ENCODE measurements at regions not wholly inside any gene's neighbourhood (a gene's known extent, or its start where the extent isn't known, plus 50 kb on each side); places are given as distances from the start of the nearest gene placed in this dataset.
A peak's percentile ranks its signal among the peaks of the same experiment; 100 is the strongest.
"Not testable (repeated sequence)": the region's sequence is repeated elsewhere in the genome, so short reads cannot be mapped to it uniquely, and the experiment has no call there.

DNA sequence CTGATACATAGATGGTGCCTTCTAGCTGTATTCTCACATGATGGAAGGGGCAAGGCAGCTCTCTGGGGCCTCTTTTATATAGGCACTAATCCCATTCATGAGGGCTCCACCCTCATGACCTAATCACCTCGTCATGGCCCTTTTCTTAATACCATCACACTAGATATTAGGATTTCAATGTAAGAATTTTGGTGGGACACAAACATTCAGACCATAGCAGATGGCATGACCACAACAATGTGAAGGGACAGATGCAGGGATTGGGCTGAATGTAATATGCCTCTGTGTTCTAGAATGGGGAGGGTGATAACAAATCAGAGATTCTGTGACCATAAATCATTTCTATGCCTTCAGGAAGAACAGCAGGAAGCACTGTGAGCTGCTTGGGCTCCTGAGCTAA is 145.8 kb downstream of the LCA5 start:
- no peak for DNase-seq

DNA sequence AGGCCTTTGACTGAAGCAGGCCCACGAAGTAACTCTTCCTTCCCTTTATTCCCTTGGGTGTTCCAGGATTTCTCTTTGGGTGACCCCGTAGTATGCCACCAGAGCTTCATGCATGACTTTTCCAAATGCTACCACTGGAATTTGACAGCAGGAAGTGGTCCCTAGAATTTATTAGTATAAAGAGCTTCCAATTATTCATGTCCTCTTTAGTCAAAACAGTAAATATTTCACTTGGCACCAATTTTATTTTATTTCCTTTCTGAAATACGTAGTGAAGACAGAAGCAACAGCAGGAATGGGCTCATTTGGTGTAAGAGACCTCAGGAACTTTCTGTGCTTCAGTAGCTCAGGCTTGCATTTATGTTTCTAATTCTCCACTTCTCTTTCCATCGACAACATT is 151.3 kb downstream of the LCA5 start:
- no peak for DNase-seq

DNA sequence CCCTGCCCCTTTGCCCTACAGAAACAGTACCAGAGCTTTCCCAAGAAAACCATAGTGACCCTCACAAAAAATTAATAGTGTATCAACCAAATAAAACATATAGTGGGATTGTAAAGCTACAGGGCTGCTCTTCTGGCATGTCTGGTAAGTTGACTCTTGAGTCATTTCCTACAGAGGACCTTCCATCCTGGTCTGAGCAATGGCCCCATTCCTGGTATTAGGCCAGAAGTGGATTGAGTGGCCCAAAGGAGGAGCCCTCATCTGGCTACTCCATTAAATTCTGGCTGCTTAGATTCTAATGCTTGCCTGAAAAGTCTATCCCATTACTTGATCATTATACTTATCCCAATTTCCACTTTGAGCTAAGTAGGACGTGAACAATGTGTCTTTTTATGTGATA is 150.9 kb upstream of the HMGN3 start:
- DNase-seq: no peak

DNA sequence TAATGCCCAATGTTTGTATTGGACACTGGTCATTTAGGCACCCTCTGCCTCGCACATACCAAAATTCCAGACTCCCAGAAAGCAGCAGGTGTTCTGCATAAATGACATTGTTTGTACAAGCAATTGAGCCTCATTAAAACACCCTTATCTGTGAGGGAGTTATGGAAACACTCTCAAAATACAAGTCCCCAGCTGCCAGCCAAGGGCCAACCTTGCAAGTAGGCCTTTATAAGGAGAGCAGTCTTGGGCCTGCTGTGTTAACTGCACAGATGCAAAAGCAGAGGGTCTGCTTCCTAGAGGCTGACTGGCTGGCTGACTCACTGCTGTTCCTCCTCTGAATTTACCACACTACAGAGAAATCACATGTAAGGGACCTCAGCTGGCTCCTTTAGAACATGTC is 150.4 kb upstream of the HMGN3 start:
- no peak for DNase-seq

DNA sequence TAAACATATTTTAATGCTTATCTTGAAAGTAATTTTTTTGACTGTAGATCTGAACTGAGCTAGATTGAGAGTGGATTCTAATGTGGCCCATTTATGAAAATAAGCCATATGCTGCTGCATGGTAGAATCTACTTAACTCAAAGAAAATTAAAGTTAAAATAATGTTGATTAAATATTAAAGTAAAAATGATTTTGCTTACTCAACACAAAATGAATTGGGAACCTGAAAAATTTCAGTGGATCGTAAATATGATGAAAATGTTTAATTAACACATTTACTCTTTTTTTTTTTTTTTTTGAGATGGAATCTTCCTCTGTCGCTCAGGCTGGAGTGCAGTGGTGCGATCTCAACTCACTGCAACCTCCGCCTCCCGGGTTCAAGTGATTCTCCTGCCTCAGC is 144.5 kb upstream of the HMGN3 start:
- DNase-seq: no peak

DNA sequence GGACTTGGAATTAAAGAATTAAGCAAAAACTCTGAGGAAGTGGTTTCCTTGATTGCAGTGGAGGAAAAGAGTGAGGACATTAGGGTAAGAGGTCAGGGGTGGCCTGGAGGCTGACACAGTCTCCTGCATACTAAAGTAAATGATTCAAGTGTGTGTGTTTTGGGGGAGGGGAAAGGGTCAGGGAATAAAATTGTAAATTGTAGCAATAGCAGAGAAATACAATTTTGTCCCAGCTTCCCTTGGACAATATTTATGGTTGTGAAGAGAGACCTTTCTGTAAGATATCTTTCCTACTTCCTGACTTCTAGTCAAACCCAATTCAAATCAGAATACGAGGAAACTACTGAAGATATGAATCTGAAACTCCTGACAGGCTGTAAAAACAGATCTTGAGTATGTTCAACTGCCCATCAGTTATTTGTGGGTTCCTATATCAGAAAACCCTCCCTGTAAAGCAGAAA is 143.4 kb upstream of the HMGN3 start:
- peak in 1 of 2 donors; percentile 3 for DNase-seq

DNA sequence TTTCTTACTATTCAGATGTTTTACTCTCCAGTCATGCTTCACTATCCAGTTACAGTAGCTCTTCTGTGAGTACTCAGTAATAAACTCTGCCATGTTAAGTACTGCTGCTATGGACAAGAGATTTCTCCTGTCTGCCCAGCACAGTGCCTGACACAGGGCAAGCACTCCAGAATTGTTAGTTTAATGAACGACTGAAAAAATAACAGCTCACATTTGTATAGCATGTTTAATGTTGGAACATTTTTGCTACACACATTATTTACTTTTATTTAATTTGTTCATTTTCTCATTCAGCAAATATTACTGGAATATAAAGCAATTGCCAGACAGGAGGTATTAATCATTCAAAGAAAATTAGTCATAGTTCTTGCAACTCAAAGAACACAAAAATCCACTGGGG is 142.6 kb upstream of the HMGN3 start:
- no peak for DNase-seq

DNA sequence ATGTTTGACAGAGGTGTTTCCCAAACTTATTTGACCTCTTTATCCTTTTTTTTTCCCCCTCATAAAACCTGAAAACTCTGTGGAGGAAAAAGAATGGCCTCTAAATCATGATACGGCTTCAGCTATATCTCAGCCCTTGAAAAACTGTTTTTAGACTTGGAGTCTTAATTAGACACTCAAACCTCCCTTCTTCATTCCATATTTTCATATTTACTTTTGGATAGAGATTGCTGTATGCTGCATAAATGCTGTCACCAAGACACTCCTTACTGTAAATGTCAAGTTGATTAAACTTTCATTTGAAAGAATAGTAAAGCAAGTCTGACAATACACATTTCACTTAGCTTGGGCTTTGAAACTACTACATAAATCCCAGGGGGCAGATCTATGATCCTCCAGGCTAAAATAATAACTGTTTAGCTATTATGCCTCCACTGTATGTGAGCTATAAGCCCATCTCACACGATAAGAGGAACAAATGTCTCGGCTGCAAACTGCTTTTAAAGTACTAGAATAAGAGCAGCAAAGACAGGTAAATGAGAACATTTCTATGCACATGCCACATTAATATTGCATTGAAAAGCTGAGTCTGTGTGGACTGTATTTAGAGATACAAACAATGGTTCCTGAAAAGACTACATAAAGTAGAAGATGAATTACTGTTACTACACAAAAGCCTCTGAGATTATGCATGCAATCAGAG is 141.3 kb upstream of the HMGN3 start:
- DNase-seq: no peak

DNA sequence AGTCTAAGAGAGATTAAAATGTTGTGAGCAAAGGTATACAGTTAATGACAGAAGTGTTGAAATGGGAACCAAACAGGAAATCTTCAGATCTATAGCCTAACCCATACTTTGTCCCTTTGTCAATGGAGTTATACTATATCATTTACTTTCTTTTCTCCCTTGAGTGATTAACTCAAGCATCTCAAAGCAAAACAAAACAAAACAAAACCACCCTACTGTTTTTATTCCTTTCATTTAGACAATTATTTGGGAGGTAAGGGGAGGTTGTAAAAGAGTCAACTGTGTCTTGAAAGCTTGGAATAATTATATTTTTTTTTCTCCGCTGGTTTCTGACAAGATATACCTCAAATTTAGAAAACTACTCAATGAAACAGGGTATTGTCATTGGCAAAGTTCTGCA is 139.8 kb upstream of the HMGN3 start:
- no peak for DNase-seq

DNA sequence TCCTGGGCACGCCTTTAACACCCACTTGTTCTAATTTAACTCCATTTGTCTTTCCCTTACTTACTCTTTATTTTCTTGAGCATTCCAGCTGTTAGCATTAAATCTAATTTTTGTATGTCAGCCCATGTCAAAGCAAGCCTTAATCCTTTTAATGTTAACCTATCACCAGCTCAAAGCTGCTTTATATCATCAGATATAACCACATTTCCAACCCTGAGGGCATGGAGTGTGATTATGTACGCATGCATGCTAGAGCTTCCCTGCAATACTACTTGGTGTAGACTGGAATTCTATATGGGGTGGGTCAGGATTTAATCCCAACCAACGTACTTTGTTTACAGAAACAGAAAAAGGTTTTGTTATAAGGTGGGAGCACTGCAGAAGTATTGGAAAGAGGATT is 139.4 kb upstream of the HMGN3 start:
- DNase-seq: no peak

DNA sequence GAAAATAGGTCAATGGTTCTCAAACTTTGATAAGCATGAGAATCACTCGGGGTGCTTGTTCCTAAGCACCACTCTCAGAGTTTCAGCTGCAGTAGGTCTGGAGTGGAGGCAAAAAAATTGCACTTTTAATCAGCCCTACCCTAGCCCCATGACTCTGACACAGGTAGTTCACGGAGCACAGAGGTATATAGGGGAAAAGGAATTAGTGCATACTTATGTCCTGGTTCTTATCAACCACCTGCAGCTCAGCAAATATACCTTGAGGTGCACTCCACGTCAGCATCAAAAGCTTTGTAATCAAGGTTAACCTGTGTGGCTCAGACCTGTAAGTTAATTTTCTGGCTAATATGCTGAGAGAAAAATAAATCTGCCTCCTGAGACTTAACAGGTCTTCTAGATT is 138.8 kb upstream of the HMGN3 start:
- no peak for DNase-seq

DNA sequence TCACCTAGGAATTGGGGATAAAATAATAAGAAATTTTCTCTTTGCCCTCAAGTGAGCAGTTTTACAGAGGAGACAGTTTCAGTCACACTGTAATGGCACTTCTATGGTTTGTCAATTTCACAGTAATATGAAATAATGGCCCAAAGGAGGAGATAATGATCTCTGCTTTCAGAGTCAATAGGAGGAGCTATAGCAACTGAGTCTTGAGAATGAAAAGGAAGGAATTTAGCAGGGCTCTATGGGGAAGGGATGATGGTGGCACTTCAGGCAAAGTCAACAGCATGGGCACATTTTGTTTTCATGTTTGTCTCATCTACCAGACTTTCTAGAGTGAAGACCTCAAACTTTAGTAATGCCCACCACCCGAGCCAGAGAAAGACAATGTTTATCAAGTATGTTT is 138.3 kb upstream of the HMGN3 start:
- no peak for DNase-seq

DNA sequence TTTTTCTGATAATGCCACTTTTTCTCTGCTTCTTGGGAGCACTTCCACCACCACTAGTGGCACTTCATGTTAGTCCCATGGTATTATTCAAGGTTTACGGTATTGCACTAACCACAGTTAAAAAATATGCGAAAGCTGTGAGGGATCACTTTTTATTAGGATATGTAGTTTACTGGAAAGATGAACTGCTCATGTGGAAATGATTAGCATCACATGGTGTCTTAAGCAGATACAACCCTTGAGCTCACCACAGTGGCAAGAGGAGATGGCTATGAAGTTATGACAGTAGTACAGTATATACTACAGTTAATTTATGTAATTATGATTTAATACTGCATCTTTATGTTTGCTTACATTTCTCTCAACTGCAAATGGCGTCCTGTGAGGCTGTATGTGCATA is 134.5 kb upstream of the HMGN3 start:
- DNase-seq: no peak

DNA sequence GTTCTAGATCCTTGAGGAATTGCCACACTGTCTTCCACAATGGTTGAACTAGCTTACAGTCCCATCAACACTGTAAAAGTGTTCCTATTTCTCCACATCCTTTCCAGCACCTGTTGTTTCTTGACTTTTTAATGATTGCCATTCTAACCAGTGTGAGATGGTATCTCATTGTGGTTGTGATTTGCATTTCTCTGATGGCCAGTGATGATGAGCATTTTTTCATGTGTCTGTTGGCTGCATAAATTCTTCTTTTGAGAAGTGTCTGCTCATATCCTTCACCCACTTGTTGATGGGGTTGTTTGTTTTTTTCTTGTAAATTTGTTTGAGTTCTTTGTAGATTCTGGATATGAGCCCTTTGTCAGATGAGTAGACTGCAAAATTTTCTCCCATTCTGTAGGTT is 129.0 kb upstream of the HMGN3 start:
- DNase-seq: not testable (repeated sequence)

DNA sequence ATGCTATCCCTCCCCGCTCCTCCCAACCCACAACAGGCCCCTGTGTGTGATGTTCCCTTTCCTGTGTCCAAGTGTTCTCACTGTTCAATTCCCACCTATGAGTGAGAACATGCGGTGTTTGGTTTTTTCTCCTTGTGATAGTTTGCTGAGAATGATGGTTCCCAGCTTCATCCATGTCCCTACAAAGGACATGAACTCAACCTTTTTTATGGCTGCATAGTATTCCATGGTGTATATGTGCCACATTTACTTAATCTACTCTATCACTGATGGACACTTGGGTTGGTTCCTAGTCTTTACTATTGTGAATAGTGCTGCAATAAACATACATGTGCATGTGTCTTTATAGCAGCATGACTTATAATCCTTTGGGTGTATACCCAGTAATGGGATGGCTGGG is 126.6 kb upstream of the HMGN3 start:
- DNase-seq: not testable (repeated sequence)

DNA sequence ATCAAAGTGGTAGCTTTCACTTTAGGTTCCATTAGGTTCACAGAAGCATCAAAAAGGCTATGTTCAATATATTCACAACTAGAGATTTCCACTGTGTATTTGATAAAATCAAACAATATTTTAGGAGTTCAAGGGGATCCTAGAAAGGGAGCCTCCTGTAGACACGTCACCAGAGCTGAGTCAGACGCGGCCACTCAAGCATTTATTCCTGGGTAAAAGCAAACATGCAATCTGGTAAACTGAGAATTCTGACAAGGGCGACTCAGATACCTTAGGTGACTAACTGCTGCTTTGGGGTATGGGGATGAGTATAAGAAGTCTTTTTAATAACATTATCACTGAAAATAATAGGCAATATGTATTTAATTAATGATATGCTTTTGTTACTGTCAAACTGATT is 118.7 kb upstream of the HMGN3 start:
- no peak for DNase-seq

DNA sequence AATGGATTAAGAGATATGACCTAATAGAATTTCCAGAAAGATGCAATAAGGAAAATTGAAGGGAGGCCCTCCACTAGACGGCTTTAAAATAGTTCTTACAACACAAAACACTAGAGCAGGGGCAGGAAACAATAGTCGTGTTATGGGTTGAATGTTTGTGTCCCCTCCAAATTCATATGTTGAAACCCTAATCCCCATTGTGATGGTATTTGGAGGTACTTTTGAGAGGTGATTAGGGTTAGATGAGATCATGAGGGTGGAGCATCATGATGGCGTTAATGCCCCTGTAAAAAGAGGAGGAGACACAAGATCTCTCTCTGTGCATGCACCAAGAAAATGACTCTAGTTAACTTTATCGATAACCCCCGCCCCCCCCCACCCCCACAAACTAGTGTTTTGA is 104.0 kb upstream of the HMGN3 start:
- peak in 1 of 2 donors; percentile 21 for DNase-seq

DNA sequence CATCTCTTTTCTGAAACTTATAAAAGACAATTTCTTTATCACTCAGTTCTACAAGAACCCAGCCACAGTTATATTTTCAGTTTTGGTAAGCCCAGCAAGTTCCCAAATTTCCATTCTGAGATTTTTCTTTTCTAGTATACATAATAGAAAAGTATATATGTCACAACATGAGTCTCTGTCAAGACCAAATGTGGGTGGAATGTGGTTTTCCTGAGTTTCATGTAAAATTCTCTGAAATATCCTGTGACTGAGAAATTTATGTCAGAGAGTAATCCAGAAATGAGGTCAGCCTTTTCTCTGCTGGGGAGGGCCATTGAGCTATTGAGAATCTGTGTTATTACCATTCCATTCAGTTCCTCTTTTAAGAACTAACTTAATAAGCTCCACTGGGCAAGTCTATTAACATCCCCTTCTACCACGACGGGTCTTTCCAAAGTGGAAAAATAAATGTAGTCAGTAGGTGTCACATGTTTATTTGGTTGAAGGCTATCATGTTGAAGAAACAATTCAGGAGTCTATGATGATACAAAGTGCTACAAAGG is 100.7 kb upstream of the HMGN3 start:
- DNase-seq: peak; percentile 62 to 94

DNA sequence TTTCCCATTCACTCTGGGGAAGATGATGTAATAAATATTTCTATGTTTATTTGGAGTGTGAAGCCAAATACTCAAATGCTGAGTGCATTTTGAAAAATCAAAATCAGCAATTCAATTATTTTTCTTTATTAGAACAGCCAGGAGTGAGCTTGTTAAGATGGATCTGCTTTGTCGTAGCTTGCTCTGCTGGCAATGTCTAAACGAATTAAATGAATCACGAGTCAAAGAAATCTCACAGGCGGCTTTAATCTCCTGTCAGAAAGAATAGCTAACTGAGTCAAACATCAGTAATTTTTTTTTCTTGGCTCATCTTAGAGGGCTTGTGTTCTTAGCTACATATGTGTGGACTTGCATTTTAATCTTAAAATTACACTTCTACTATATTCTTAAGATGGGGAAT is 100.2 kb upstream of the HMGN3 start:
- DNase-seq: no peak

DNA sequence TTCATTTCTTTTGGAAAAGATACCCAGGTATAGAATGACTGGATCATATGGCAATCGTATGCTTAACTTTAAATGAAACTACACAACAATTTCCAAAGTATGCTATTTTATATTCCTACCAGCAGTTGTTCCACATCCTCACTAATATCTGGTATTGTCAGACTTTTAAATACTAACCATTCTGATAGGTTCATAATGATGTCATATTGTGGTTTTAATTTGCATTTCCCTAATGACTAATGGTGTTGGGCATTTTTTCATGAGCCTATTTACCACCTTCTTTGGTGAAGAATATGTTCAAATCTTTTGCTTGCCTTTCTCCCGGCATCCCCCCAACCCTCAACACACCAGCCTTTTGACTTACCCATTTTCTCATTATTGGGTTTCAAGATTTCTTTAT is 96.2 kb upstream of the HMGN3 start:
- DNase-seq: peak; percentile 21 to 38

DNA sequence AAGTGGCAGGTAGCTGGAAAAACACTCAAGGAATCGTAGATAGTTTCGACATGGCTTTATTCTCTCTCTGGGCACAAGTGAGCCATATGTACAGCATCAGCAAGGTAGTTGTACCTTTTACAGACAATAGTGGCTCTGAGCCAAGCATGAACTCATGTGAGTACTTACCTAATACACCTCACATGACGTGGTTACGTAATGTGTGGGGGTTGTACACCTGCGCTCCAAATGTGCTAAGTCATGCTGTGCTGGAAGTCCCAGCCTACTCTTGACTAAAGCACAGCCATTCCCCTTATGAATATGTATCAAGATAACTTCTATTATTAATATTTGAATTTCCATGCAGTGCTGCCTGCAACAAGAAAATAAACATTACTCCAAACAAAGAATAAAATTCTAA is 78.8 kb upstream of the HMGN3 start:
- no peak for DNase-seq

DNA sequence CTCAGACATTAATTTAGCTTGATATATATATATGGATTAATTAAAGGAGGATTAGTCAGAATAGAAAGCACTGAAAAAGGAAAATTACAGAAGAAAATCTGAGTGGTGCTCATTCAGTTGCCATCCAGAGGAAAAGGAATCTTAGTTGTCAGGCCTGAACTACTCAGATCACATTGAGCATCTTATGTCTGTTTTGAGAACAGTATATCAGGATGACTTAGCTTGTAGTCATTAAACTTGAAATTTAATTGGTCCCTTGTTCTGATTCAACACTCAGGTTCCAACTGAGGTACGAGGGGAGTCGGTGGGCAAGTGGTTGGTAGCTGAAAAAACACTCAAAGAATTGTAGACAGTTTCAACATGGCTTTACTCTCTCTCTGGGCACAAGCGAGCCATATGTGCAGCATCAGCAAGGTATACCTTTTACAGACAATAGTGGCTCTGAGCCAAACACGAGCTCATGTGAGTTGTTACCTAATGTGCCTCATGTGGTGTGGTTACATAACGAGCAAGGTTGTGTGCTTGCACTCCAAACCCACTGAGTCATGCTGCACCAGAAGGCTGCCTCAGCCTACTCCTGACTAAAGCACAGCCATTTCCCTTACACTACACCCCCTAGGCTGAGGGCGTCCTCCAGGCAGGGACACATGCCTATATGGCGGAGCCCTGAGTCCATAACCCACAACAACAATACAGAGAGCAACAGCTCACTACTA is 73.0 kb upstream of the HMGN3 start:
- DNase-seq: no peak

DNA sequence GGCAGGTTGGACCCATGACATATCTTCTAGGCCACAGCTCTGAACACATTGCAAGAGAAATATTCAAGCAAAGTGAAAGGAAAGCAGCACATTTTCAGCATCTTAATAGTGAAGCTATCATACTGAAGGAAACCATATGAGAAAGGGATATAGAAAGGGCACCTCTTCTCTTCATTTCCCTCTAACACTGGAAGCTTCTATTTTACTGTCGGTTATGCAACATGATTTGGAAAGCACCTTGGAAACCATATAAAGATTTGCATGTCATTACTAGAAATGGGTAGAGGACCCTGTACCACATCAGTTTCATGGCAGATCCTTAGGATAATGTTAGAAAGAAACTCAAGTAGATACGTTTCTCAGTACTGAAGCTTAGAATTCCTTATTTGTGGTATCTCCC is 70.5 kb upstream of the HMGN3 start:
- no peak for DNase-seq

DNA sequence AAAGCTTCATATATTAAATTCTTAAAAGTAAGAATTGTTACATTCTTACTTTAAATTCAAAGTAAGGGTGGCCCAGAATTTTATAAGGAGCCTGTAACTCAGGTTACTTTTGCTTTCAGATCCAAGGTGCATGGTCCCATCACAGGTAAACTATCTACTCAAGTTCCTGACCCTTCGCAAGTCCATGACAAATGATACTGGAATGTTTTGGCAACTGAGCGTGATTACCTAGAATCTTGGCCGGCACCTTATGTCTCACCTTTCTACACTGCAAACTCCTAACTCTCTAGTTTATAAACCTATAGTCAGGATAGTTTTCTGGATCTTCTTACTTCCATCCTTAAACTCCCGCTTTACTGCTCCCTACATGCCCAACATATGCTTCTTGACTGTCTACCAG is 67.9 kb upstream of the HMGN3 start:
- no peak for DNase-seq

DNA sequence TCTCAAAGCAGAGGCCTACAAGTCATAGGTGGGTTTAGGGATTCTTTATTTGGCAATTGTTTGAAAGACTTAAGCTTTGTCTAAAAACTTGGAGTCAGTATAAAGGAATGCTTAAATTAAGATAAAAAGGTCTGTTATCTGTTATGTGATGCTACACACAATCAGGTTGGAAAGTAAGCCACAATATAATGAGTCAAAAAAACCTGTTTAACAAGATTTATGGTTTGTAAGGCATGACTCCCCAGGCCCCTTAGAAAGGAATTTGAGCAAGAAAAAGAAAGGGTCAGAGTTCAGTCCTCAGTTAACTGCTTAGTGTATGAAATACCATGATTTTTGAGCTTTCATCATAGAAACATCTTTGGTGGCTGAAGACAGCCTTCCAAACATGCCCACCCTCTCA is 66.8 kb upstream of the HMGN3 start:
- no peak for DNase-seq

All from inflammatory macrophage treated with lipopolysaccharide for 1 hour (primary cell).